ENCODE measurements at regions not wholly inside any gene's neighbourhood (a gene's known extent, or its start where the extent isn't known, plus 50 kb on each side); places are given as distances from the start of the nearest gene placed in this dataset.
"Not testable (repeated sequence)": the region's sequence is repeated elsewhere in the genome, so short reads cannot be mapped to it uniquely, and the experiment has no call there.

- DNase-seq (ENCODE audit: low spot score), result no peak
Measured at GRCh38 chr10:118965096-118965495, 64.4 kb upstream of the NANOS1 start.

GRCh38 chr10:118965645-118966044 is 63.9 kb upstream of the NANOS1 start:
- DNase-seq (ENCODE audit: low spot score), result no peak

- DNase-seq (ENCODE audit: low spot score), result no peak
Measured at GRCh38 chr10:118966076-118966849, 63.3 kb upstream of the NANOS1 start.

GRCh38 chr10:118966850-118967125 is 62.7 kb upstream of the NANOS1 start:
- no peak for DNase-seq (ENCODE audit: low spot score)

- DNase-seq (ENCODE audit: low spot score), result no peak
Measured at GRCh38 chr10:118967160-118967559, 62.4 kb upstream of the NANOS1 start.

GRCh38 chr10:118968060-118968459 is 61.5 kb upstream of the NANOS1 start:
- DNase-seq (ENCODE audit: low spot score), result no peak

GRCh38 chr10:118968482-118968881 is 61.0 kb upstream of the NANOS1 start:
- DNase-seq (ENCODE audit: low spot score), result no peak

GRCh38 chr10:118969014-118969413 is 60.5 kb upstream of the NANOS1 start:
- DNase-seq (ENCODE audit: low spot score), result no peak

- DNase-seq (ENCODE audit: low spot score), result no peak
Measured at GRCh38 chr10:118970770-118971169, 58.7 kb upstream of the NANOS1 start.

- no peak for DNase-seq (ENCODE audit: low spot score)
Measured at GRCh38 chr10:118971187-118971586, 58.3 kb upstream of the NANOS1 start.

GRCh38 chr10:118971876-118972275 is 57.6 kb upstream of the NANOS1 start:
- no peak for DNase-seq (ENCODE audit: low spot score)

- no peak for DNase-seq (ENCODE audit: low spot score)
Measured at GRCh38 chr10:118973744-118974143, 55.8 kb upstream of the NANOS1 start.

- DNase-seq (ENCODE audit: low spot score), result peak; percentile 11
Measured at GRCh38 chr10:118974951-118975350, 54.6 kb upstream of the NANOS1 start.

- not testable (repeated sequence) for DNase-seq (ENCODE audit: low spot score)
Measured at GRCh38 chr10:118976219-118976618, 53.3 kb upstream of the NANOS1 start.

GRCh38 chr10:118977022-118977599 is 52.4 kb upstream of the NANOS1 start:
- no peak for DNase-seq (ENCODE audit: low spot score)

GRCh38 chr10:118977835-118978234 is 51.7 kb upstream of the NANOS1 start:
- no peak for DNase-seq (ENCODE audit: low spot score)

- no peak for DNase-seq (ENCODE audit: low spot score)
Measured at GRCh38 chr10:118978316-118978997, 51.1 kb upstream of the NANOS1 start.

- no peak for DNase-seq (ENCODE audit: low spot score)
Measured at GRCh38 chr10:118978998-118979350, 50.5 kb upstream of the NANOS1 start.

GRCh38 chr10:118979661-118980060 is 49.9 kb upstream of the NANOS1 start:
- no peak for DNase-seq (ENCODE audit: low spot score)

Data from A172 (cell line).